HCT116 (cell line): ENCODE measurements at regions not wholly inside any gene's neighbourhood (a gene's known extent, or its start where the extent isn't known, plus 50 kb on each side); places are given as distances from the start of the nearest gene placed in this dataset.

Experiments used
- ATAC-seq: fragments of 200-7000 bp; cut with Tn5 transposase; 2 replicates; pipeline ENCODE4 v1.9.1; 2020; ENCODE audit warnings: mild to moderate bottlenecking, moderate library complexity
- BruUV-seq: library from RNA; stranded (reverse); fragments of 400-500 nt; replicated peaks from 2 replicates; lab custom pipeline; 2021; lab: Mats Ljungman, UMichigan
- CTCF ChIA-PET: fragments of 300-600 bp; sonication (Branson Sonifier 250); formaldehyde crosslinking; loops from one replicate; lab custom pipeline; 2021; ENCODE audit warnings: antibody characterized with exemption; lab: Charles Lee
- POLR2A ChIA-PET: fragments of 300-600, 350-600 bp; sonication (Branson Sonifier 250); formaldehyde crosslinking; loops from one replicate; lab custom pipeline; 2021; ENCODE audit warnings: antibody characterized with exemption; lab: Charles Lee
- RAD21 ChIA-PET, 2 experiments: fragments of 300-600 bp; sonication (Branson Sonifier 250); formaldehyde crosslinking; loops; one replicate each; lab custom pipeline; 2023; ENCODE audit warnings: low total read pairs in 2 of 2; ENCODE audit not compliant: uncharacterized antibody in 2 of 2, unreplicated experiment in 2 of 2, low non-redundant PET in 1 of 2; lab: Charles Lee
- DNase-seq: peaks from one replicate; pipeline ENCODE4 v3.0.0-alpha.2; 2010; ENCODE audit warnings: low read depth, low spot score
- H2AFZ ChIP-seq: fragments of 200-600 bp; shearing (Covaris generic), sonication (generic); 2 replicates; pipeline ENCODE4 v1.6.1; 2017; ENCODE audit warnings: low read depth, mixed run types, mixed read lengths, antibody characterized with exemption, low read length; ENCODE audit not compliant: poor library complexity, severe bottlenecking
- H3K27ac ChIP-seq: 2 replicates; pipeline ENCODE4 v1.5.1; 2012; ENCODE audit warnings: low read depth, low read length
- H3K27me3 ChIP-seq: fragments of 200-600 bp; sonication (generic); 2 replicates; pipeline ENCODE4 v1.6.1; 2016; ENCODE audit warnings: mixed run types, low read length, mixed read lengths; ENCODE audit not compliant: insufficient read depth
- H3K36me3 ChIP-seq, 2 experiments: fragments of 200-500 bp in 1 of 2; fragments of 200-600 bp in 1 of 2; sonication (Bioruptor generic) in 1 of 2; sonication (generic) in 1 of 2; 2 replicates each; pipeline versions ENCODE4 v1.5.1 to v1.6.1; 2014 to 2016; ENCODE audit warnings: low read length in 2 of 2, inconsistent platforms in 1 of 2, mixed read lengths in 1 of 2, mixed run types in 1 of 2; ENCODE audit not compliant: insufficient read depth in 2 of 2, control insufficient read depth in 1 of 2
- H3K4me1 ChIP-seq, 2 experiments: fragments of 200-600 bp in 1 of 2; sonication (generic) in 1 of 2; 2 replicates each; pipeline versions ENCODE4 v1.5.1 to v1.6.1; 2012 to 2017; ENCODE audit warnings: low read length in 2 of 2, inconsistent platforms in 1 of 2, mild to moderate bottlenecking in 1 of 2, mixed read lengths in 1 of 2, mixed run types in 1 of 2, moderate library complexity in 1 of 2; ENCODE audit not compliant: insufficient read depth in 2 of 2, control insufficient read depth in 1 of 2
- H3K4me2 ChIP-seq: fragments of 200-600 bp; sonication (generic); 2 replicates; pipeline ENCODE4 v1.6.1; 2017; ENCODE audit warnings: mixed run types, low read length, mixed read lengths
- H3K4me3 ChIP-seq, 2 experiments: fragments of 200-600 bp in 1 of 2; sonication (generic) in 1 of 2; replicated peaks in 1 of 2; 2 replicates each; pipeline ENCODE4 v1.5.1; 2011 to 2016; ENCODE audit warnings: low read length in 2 of 2, control low read depth in 1 of 2, low read depth in 1 of 2, mild to moderate bottlenecking in 1 of 2, mixed read lengths in 1 of 2, mixed run types in 1 of 2
- H3K79me2 ChIP-seq: fragments of 200-600 bp; sonication (generic); 2 replicates; pipeline ENCODE4 v1.6.1; 2017; ENCODE audit warnings: mild to moderate bottlenecking, mixed run types, low read length, moderate library complexity, mixed read lengths; ENCODE audit not compliant: insufficient read depth
- H3K9ac ChIP-seq: fragments of 200-600 bp; sonication (generic); 2 replicates; pipeline ENCODE4 v1.6.1; 2016; ENCODE audit warnings: low read length, mixed read lengths
- H3K9me2 ChIP-seq: fragments of 200-600 bp; sonication (generic), shearing (Covaris generic); 2 replicates; pipeline ENCODE4 v1.6.1; 2017; ENCODE audit warnings: mixed run types, mild to moderate bottlenecking, moderate library complexity; ENCODE audit not compliant: insufficient read depth
- H3K9me3 ChIP-seq, 2 experiments: fragments of 200-500 bp in 1 of 2; fragments of 200-600 bp in 1 of 2; sonication (Bioruptor generic) in 1 of 2; sonication (generic) in 1 of 2; 2 replicates each; pipeline ENCODE4 v1.6.1; 2014 to 2017; ENCODE audit warnings: low read length in 2 of 2, mixed read lengths in 2 of 2, inconsistent platforms in 1 of 2, low read depth in 1 of 2, mild to moderate bottlenecking in 1 of 2, mixed run types in 1 of 2, moderate library complexity in 1 of 2; ENCODE audit not compliant: control insufficient read depth in 1 of 2, insufficient read depth in 1 of 2
- H4K20me1 ChIP-seq: fragments of 200-600 bp; sonication (generic), shearing (Covaris generic); 2 replicates; pipeline ENCODE4 v1.6.1; 2017; ENCODE audit warnings: mixed run types, mild to moderate bottlenecking, moderate library complexity; ENCODE audit not compliant: insufficient read depth
- ATF3 ChIP-seq: IDR thresholded peaks from 2 replicates; pipeline ENCODE4 v1.6.1; 2012
- CEBPB ChIP-seq: IDR thresholded peaks from 2 replicates; pipeline ENCODE4 v1.6.1; 2012; ENCODE audit warnings: low read depth
- CTCF ChIP-seq, 3 experiments: fragments of 200-600 bp in 1 of 3; sonication (generic) in 1 of 3; IDR thresholded peaks in 2 of 3; conservative IDR thresholded peaks in 1 of 3; 2 replicates each; pipeline ENCODE4 v1.5.1; 2012 to 2017; ENCODE audit warnings: low read depth in 2 of 3, low read length in 2 of 3, antibody characterized with exemption in 1 of 3, borderline replicate concordance in 1 of 3, control low read depth in 1 of 3, mild to moderate bottlenecking in 1 of 3, mixed read lengths in 1 of 3, mixed run types in 1 of 3, moderate library complexity in 1 of 3; ENCODE audit not compliant: insufficient read depth in 1 of 3
- EZH2phosphoT487 ChIP-seq: fragments of 200-600 bp; IDR thresholded peaks from 2 replicates; pipeline ENCODE4 v1.6.1; 2018; ENCODE audit warnings: antibody characterized with exemption, borderline replicate concordance
- JUND ChIP-seq: IDR thresholded peaks from 2 replicates; pipeline ENCODE4 v1.6.1; 2012
- POLR2A ChIP-seq: IDR thresholded peaks from 2 replicates; pipeline ENCODE4 v1.7.0; 2011; ENCODE audit warnings: borderline replicate concordance; ENCODE audit not compliant: insufficient read depth, insufficient read length; ENCODE audit errors: extremely low read depth
- REST ChIP-seq: IDR thresholded peaks from 2 replicates; pipeline ENCODE4 v1.6.1; 2012; ENCODE audit warnings: low read depth
- SP1 ChIP-seq: IDR thresholded peaks from 2 replicates; pipeline ENCODE4 v1.6.1; 2012; ENCODE audit warnings: low read depth
- ZFX ChIP-seq: fragments of 450-650 bp; IDR thresholded peaks from 2 replicates; pipeline ENCODE4 v1.6.1; 2017
- intact Hi-C: fragments of 100-400 bp; cut with micrococcal nuclease; formaldehyde crosslinking; loops from 2 replicates; pipeline ENCODE4 v1.10.0; 2022

DNA sequence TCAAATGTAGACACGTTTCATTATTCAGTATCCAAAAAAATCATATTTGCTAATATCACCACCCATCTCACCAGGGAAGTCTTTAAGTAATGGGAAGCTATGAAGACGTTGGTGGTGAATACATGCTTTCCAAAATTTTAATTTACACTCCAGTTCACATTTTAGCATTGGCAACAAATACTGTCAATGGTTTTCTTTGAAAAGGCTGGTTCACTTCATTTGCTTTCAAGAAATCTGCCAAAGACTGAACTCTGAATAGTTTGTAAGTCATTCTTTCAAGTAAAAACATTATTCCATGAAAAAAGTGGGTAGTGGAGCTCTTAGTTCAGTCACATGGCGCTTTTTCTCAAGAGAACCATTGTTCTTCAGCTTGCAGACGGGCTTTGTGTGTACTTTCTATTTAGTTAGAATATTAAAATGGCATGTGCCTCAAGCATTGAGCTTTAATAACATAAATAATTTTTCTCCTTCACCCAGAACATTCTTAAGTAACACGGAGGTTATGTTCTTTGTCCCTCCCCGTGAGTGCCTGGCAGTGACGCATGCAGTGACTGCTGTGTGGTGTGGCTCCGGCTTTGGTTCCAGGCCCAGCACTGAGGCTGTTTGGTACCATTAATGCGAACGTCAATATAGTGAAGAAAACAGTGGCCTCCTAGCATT, 300.0 kb upstream of the HDAC4 start:
- ChIA-PET CTCF (no interaction called here), RAD21 (no interaction called here), POLR2A (no interaction called here)
- intact Hi-C loops: no loop called here
- Histone ChIP-seq H3K27ac (no peak overlapping the region), H3K9me2 (no peaks in the 10 kb centered on the region), H3K36me3 (no peaks in the 10 kb centered on the region), H4K20me1 (no peaks in the 10 kb centered on the region), H3K4me1 (no peaks in the 10 kb centered on the region), H3K9me3 (0 out of 4 replicates have a peak, but pooled peaks cover 3 to 7% of the 10 kb centered on the region in 2 experiments), H3K9ac (no peak overlapping the region), H3K27me3 (no peaks in the 10 kb centered on the region; the same call in 1 of the 2 replicates), H3K4me2 (no peak overlapping the region), H3K79me2 (no peaks in the 10 kb centered on the region), H3K4me3 (no peak overlapping the region), H2AFZ (no peak overlapping the region)
- ATAC-seq (no peak), DNase-seq (no peak)
- no peak for TF ChIP-seq JUND
- no peak for TF ChIP-seq ATF3
- no peak for TF ChIP-seq ZFX
- TF ChIP-seq SP1: no peak
- no peak for TF ChIP-seq CTCF (IDR thresholded peaks at IDR 0.05 in 2 of 3, conservative IDR thresholded peaks at IDR 0.05 in 1 of 3; ENCODE audit: borderline replicate concordance in 1 of 3, insufficient read depth in 1 of 3, low read depth in 2 of 3, low read length in 2 of 3)
- TF ChIP-seq POLR2A: no peak
- TF ChIP-seq CEBPB: no peak
- TF ChIP-seq REST: no peak
- TF ChIP-seq EZH2phosphoT487: no peak
- no TSS peak for BruUV-seq
